SK-N-SH (cell line): ENCODE measurements at regions not wholly inside any gene's neighbourhood (a gene's known extent, or its start where the extent isn't known, plus 50 kb on each side); places are given as distances from the start of the nearest gene placed in this dataset.

ENCODE experiments used
- CTCF ChIA-PET: fragments of 300-600, 350-600 bp; formaldehyde crosslinking; extraction: SDS; loops from one replicate; lab custom pipeline; 2021; lab: Yijun Ruan, JAX
- POLR2A ChIA-PET: fragments of 350-600 bp; sonication (Branson Sonifier 250); formaldehyde crosslinking; extraction: SDS; loops from one replicate; lab custom pipeline; 2020; ENCODE audit warnings: antibody characterized with exemption, inconsistent platforms; lab: Yijun Ruan, JAX
- DNase-seq: peaks from one replicate; pipeline ENCODE4 v3.0.0; 2012
- H2AFZ ChIP-seq: fragments of 200-600 bp; sonication (generic); 2 replicates; pipeline ENCODE4 v1.8.1; 2016; ENCODE audit warnings: antibody characterized with exemption, mild to moderate bottlenecking, low read depth
- H3F3A ChIP-seq: fragments of 200-600 bp; sonication (generic); replicated peaks from 2 replicates; pipeline ENCODE3; 2016; ENCODE audit warnings: antibody characterized with exemption, mild to moderate bottlenecking; ENCODE audit not compliant: insufficient read depth
- H3K27ac ChIP-seq, 2 experiments: fragments of 200-500 bp in 1 of 2; fragments of 200-600 bp in 1 of 2; sonication (Bioruptor generic) in 1 of 2; sonication (generic), shearing (Covaris generic) in 1 of 2; 2 replicates each; pipeline versions ENCODE4 v1.5.1 to v1.6.1; 2014 to 2016; ENCODE audit warnings: low read depth in 2 of 2, inconsistent platforms in 1 of 2, low read length in 1 of 2, mild to moderate bottlenecking in 1 of 2, mixed read lengths in 1 of 2
- H3K27me3 ChIP-seq: fragments of 200-600 bp; sonication (generic), shearing (Covaris generic); 2 replicates; pipeline ENCODE4 v1.6.1; 2016; ENCODE audit warnings: mixed run types; ENCODE audit not compliant: insufficient read depth
- H3K36me3 ChIP-seq, 2 experiments: fragments of 200-500 bp in 1 of 2; fragments of 200-600 bp in 1 of 2; sonication (Bioruptor generic) in 1 of 2; sonication (generic) in 1 of 2; replicated peaks in 1 of 2; 2 replicates each; pipeline versions ENCODE3 to v1.5.1; 2014 to 2016; ENCODE audit warnings: low read length in 1 of 2, mild to moderate bottlenecking in 1 of 2; ENCODE audit not compliant: insufficient read depth in 2 of 2, control insufficient read depth in 1 of 2
- H3K4me1 ChIP-seq, 2 experiments: fragments of 200-500 bp in 1 of 2; fragments of 200-600 bp in 1 of 2; sonication (Bioruptor generic) in 1 of 2; sonication (generic), shearing (Covaris generic) in 1 of 2; 2 replicates each; pipeline versions ENCODE4 v1.5.1 to v1.6.1; 2014 to 2016; ENCODE audit warnings: low read depth in 1 of 2, low read length in 1 of 2, mixed run types in 1 of 2; ENCODE audit not compliant: insufficient read depth in 2 of 2, control insufficient read depth in 1 of 2
- H3K4me2 ChIP-seq: fragments of 200-600 bp; sonication (generic), shearing (Covaris generic); 2 replicates; pipeline ENCODE4 v1.6.1; 2017; ENCODE audit warnings: mixed run types
- H3K4me3 ChIP-seq, 2 experiments: fragments of 200-500 bp in 1 of 2; fragments of 200-600 bp in 1 of 2; sonication (Bioruptor generic) in 1 of 2; sonication (generic), shearing (Covaris generic) in 1 of 2; 2 replicates each; pipeline versions ENCODE4 v1.5.1 to v1.8.1; 2014 to 2016; ENCODE audit warnings: low read depth in 2 of 2, inconsistent platforms in 1 of 2, low read length in 1 of 2, mild to moderate bottlenecking in 1 of 2, mixed read lengths in 1 of 2, moderate library complexity in 1 of 2
- H3K79me2 ChIP-seq: fragments of 200-600 bp; sonication (generic); 2 replicates; pipeline ENCODE4 v1.8.1; 2017; ENCODE audit warnings: mild to moderate bottlenecking; ENCODE audit not compliant: insufficient read depth
- H3K9ac ChIP-seq: fragments of 200-600 bp; sonication (generic); 2 replicates; pipeline ENCODE4 v1.6.1; 2017; ENCODE audit warnings: mixed run types
- H3K9me2 ChIP-seq: fragments of 200-600 bp; sonication (generic); 2 replicates; pipeline ENCODE4 v1.6.1; 2017; ENCODE audit warnings: mixed run types
- H3K9me3 ChIP-seq: fragments of 200-600 bp; sonication (generic); 2 replicates; pipeline ENCODE4 v1.6.1; 2017; ENCODE audit warnings: mixed run types, mild to moderate bottlenecking, moderate library complexity
- H4K20me1 ChIP-seq: fragments of 200-600 bp; sonication (generic); 2 replicates; pipeline ENCODE4 v1.6.1; 2017; ENCODE audit warnings: mild to moderate bottlenecking, mixed run types; ENCODE audit not compliant: insufficient read depth
- ELF1 ChIP-seq: IDR thresholded peaks from 2 replicates; pipeline ENCODE4 v1.4.0; 2012
- FOSL2 ChIP-seq: IDR thresholded peaks from 2 replicates; pipeline ENCODE4 v1.4.0; 2012; ENCODE audit warnings: low read depth, mild to moderate bottlenecking, moderate library complexity, borderline replicate concordance
- FOXJ3 ChIP-seq: sonication (generic); formaldehyde crosslinking; IDR thresholded peaks from 2 replicates; pipeline ENCODE4 v1.5.1; 2020; ENCODE audit warnings: mild to moderate bottlenecking, missing genetic modification reagents
- FOXM1 ChIP-seq: IDR thresholded peaks from 2 replicates; pipeline ENCODE4 v1.4.0; 2012; ENCODE audit warnings: low read depth, mild to moderate bottlenecking
- GABPA ChIP-seq: IDR thresholded peaks from 2 replicates; pipeline ENCODE4 v1.4.0; 2012; ENCODE audit warnings: low read depth, mild to moderate bottlenecking
- JUND ChIP-seq: IDR thresholded peaks from 2 replicates; pipeline ENCODE4 v1.4.0; 2012
- MEF2A ChIP-seq: IDR thresholded peaks from 2 replicates; pipeline ENCODE4 v1.4.0; 2012; ENCODE audit warnings: low read depth, borderline replicate concordance
- MXI1 ChIP-seq: IDR thresholded peaks from 2 replicates; pipeline ENCODE4 v1.6.1; 2012; ENCODE audit warnings: mild to moderate bottlenecking, low read depth, low read length, improper control_type of control experiment
- POLR2AphosphoS5 ChIP-seq: IDR thresholded peaks from 2 replicates; pipeline ENCODE4 v1.6.1; 2012; ENCODE audit warnings: low read depth, low read length
- REST ChIP-seq: IDR thresholded peaks from 2 replicates; pipeline ENCODE4 v1.6.1; 2012; ENCODE audit warnings: mild to moderate bottlenecking, low read depth, low read length, moderate library complexity
- RFX5 ChIP-seq: IDR thresholded peaks from 2 replicates; pipeline ENCODE4 v1.6.1; 2012; ENCODE audit warnings: mild to moderate bottlenecking, improper control_type of control experiment, low read length
- RXRA ChIP-seq: IDR thresholded peaks from 2 replicates; pipeline ENCODE4 v1.4.0; 2012; ENCODE audit warnings: low read depth, mild to moderate bottlenecking, borderline replicate concordance
- SIN3A ChIP-seq: IDR thresholded peaks from 2 replicates; pipeline ENCODE4 v1.6.1; 2012; ENCODE audit warnings: low read depth, mild to moderate bottlenecking, low read length, moderate library complexity, borderline replicate concordance
- SMC3 ChIP-seq: IDR thresholded peaks from 2 replicates; pipeline ENCODE4 v1.6.1; 2012; ENCODE audit warnings: low read depth, low read length, improper control_type of control experiment
- TAF1 ChIP-seq: IDR thresholded peaks from 2 replicates; pipeline ENCODE4 v1.6.1; 2012; ENCODE audit warnings: low read depth, mild to moderate bottlenecking, low read length, moderate library complexity, borderline replicate concordance
- TEAD4 ChIP-seq: IDR thresholded peaks from 2 replicates; pipeline ENCODE4 v1.4.0; 2012; ENCODE audit warnings: mild to moderate bottlenecking, borderline replicate concordance; ENCODE audit not compliant: insufficient read depth
- USF2 ChIP-seq: fragments of 150-350 bp; IDR thresholded peaks from 2 replicates; pipeline ENCODE4 v1.6.1; 2017; ENCODE audit warnings: antibody characterized with exemption, low read length, low read depth, borderline replicate concordance
- WGBS: methylation state at CpG from one replicate; pipeline ENCODE4 v1.1.6; 2017; ENCODE audit warnings: low lambda C conversion rate; 5-methylcytosine and 5-hydroxymethylcytosine counted together
- TF ChIP-seq, protein P1 (sequence below): IDR thresholded peaks from 2 replicates; pipeline ENCODE4 v1.4.0; 2012; ENCODE audit warnings: low read depth, borderline replicate concordance

GRCh38 chr4:179605196-179605595 is 2163.0 kb upstream of the AGA start:
- 6% methylated on average over 5 of the region's 5 CpGs for WGBS
- no peaks in the 10 kb centered on the region for H3K27me3 ChIP-seq
- DNase-seq, result no peak
- POLR2A ChIA-PET, result no interaction called here
- peak; percentile 10; the same call in 1 of the 2 replicates for TF ChIP-seq FOSL2
- TF ChIP-seq TAF1, result no peak
- peaks cover 15% of the 10 kb centered on the region for H3F3A ChIP-seq
- CTCF ChIA-PET, result no interaction called here
- H3K9me3 ChIP-seq, result no peaks in the 10 kb centered on the region
- H2AFZ ChIP-seq, result peak overlapping the region; percentile 62; the same call in 1 of the 2 replicates
- H3K4me1 ChIP-seq, result no peaks in the 10 kb centered on the region
- H3K36me3 ChIP-seq, result no peaks in the 10 kb centered on the region
- no peaks in the 10 kb centered on the region for H3K79me2 ChIP-seq
- no peaks in the 10 kb centered on the region for H3K9me2 ChIP-seq
- H3K27ac ChIP-seq, result peak overlapping the region; percentile 50 to 61; a peak in 3 of 4 replicates
- H4K20me1 ChIP-seq, result no peaks in the 10 kb centered on the region
- H3K4me2 ChIP-seq, result peak overlapping the region; percentile 1; the same call in 1 of the 2 replicates
- no peak overlapping the region for H3K9ac ChIP-seq
- no peak overlapping the region; a peak in 1 of 4 replicates for H3K4me3 ChIP-seq

- Histone ChIP-seq H3K9me3 (no peaks in the 10 kb centered on the region), H3K9ac (no peak overlapping the region), H3K27ac (no peak overlapping the region), H2AFZ (peak overlapping the region; percentile 78), H3K79me2 (no peaks in the 10 kb centered on the region), H3F3A (peaks cover 15% of the 10 kb centered on the region), H3K4me2 (no peak overlapping the region), H3K4me1 (no peaks in the 10 kb centered on the region), H3K9me2 (no peaks in the 10 kb centered on the region), H3K4me3 (no peak overlapping the region), H4K20me1 (no peaks in the 10 kb centered on the region), H3K27me3 (no peaks in the 10 kb centered on the region), H3K36me3 (no peaks in the 10 kb centered on the region)
- 12% methylated on average over 4 of the region's 4 CpGs for WGBS
- no peak for DNase-seq
- TF ChIP-seq FOXJ3 (CRISPR knock-in tag) (no peak), JUND (no peak), USF2 (no peak), MXI1 (no peak), ELF1 (no peak), REST (no peak), RXRA (no peak), FOXM1 (no peak), RFX5 (no peak), TEAD4 (no peak), SIN3A (no peak), POLR2AphosphoS5 (no peak), MEF2A (no peak), SMC3 (no peak), GABPA (no peak)
- TF ChIP-seq, protein P1, sequence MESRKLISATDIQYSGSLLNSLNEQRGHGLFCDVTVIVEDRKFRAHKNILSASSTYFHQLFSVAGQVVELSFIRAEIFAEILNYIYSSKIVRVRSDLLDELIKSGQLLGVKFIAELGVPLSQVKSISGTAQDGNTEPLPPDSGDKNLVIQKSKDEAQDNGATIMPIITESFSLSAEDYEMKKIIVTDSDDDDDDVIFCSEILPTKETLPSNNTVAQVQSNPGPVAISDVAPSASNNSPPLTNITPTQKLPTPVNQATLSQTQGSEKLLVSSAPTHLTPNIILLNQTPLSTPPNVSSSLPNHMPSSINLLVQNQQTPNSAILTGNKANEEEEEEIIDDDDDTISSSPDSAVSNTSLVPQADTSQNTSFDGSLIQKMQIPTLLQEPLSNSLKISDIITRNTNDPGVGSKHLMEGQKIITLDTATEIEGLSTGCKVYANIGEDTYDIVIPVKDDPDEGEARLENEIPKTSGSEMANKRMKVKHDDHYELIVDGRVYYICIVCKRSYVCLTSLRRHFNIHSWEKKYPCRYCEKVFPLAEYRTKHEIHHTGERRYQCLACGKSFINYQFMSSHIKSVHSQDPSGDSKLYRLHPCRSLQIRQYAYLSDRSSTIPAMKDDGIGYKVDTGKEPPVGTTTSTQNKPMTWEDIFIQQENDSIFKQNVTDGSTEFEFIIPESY, result no peak
- ChIA-PET POLR2A (no interaction called here), CTCF (no interaction called here)
Measured at GRCh38 chr4:179607003-179607402, 2164.8 kb upstream of the AGA start.
